GM19043 (cell line): ENCODE measurements at regions not wholly inside any gene's neighbourhood (a gene's known extent, or its start where the extent isn't known, plus 50 kb on each side); places are given as distances from the start of the nearest gene placed in this dataset.

Experiments
- ATAC-seq: cut with Tn5 transposase; IDR thresholded peaks from one replicate; pipeline ENCODE4 v1.9.1; 2021; ENCODE audit warnings: low read depth; ENCODE audit not compliant: unreplicated experiment

- ATAC-seq: no peak
Measured at GRCh38 chr10:53749439-53749838, 976.9 kb upstream of the MBL2 start.

GRCh38 chr10:53748319-53748718 is 975.7 kb upstream of the MBL2 start:
- ATAC-seq: no peak

GRCh38 chr10:53744746-53745145 is 972.2 kb upstream of the MBL2 start:
- ATAC-seq: no peak

DNA sequence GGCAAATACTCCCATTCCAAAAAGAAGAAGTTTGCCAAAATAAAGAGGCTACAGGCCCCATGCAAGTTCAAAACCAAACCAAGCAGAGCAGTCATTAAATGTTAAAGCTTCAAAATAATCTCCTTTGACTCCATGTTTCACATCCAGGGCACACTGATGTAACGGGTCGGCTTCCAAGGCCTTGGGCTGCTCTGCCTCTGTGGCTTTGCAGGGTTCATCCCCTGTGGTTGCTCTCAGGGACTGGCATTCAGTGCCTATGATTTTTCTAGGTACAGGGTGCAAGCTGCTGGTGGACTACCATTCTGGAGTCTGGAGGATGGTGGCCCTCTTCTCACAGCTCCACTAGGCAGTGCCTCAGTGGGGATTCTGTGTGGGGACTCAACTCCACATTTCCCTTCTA is 971.6 kb upstream of the MBL2 start:
- no peak for ATAC-seq

DNA sequence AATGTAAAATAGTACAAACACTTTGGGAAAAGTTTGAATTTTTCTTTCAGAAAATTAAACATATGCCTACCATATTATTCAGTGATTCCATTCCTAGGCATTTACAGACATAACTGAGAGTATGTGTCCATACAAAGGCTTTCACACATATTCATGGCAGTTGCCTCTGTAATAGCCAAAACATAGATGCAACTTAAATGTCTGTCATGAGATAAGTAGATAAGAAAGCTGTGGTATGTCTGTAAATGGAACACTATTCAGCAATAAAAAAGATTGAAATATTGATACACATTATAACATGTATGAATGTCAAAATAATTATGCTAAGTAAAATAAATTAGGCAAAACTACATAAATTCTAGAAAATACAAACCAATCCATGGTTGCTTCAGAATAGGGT is 964.5 kb upstream of the MBL2 start:
- ATAC-seq: no peak

DNA sequence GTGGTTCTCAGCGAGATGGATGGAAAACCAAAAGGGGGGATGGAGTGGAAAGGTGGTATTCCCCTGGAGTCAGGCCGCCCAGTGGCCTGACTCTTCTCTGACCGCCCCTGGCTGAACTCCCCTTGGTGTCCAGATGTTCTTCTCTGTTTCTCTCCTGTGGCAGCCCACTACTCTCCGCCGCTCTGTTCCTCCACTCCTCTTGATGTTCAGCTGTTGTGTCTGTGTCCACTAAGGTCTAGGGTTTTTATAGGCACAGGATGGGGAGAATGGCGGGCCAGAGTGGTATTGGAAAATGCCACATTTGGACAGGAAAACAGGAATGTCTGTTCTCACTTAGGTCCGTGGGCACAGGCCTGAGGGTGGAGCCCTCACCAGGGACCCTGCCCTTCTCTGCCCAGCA is 954.3 kb upstream of the MBL2 start:
- ATAC-seq: no peak

DNA sequence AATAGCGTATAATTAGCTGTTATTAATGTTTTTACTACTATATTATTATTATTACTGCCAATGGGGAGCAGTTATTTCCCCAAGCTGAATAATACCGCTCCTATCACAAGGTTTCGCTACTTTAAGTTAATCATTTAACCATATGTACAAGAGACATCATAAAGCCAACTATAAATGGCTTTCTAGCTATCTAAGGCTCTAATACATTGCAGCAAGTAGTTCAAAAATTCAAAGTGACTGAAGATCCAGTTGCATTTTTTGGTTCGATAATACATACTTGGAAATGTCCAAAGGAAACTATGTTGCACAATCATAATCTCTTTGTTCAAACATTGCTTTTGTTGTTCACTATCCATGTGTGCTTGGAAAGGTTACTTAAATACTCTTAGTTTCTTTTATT is 952.0 kb upstream of the MBL2 start:
- ATAC-seq: no peak

GRCh38 chr10:53719658-53720057 is 947.1 kb upstream of the MBL2 start:
- no peak for ATAC-seq

GRCh38 chr10:53716156-53716555 is 943.6 kb upstream of the MBL2 start:
- no peak for ATAC-seq

DNA sequence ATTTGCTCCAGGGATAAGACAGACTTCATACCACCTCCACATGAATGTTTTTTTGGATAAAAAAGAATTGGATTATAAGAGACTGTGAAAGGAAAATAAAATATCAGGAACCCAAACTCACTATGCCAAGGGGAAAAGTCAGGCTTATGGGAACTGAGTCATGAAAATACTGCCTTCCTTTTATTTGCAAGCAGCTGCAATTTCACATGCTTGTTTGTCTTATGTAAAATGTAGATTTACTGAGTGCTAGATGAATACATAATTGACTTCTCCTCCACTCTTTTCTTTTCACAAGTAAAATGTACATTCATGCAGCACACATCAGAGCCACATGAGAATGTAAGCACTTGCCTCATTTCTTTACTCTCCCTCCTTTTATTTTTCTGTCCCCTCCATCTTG is 940.8 kb upstream of the MBL2 start:
- no peak for ATAC-seq

DNA sequence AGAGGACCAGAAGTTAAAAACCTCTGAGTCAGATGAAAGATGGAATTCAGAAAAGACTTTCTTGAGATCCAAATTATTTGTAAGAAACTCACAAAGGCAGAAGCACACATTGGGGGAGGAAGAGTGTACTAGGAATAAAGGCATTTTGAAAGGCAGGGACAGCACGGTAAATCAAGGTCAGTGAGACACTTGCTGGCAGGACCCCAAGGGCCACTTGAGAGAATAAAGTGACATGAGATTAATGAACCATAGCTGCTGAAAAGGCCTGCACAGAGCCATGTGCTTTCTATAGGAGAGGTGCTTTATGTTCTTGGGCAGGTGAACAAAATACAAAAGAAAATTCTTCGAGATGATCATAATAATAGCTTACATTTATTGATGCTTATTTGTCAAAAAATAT is 929.9 kb upstream of the MBL2 start:
- ATAC-seq: no peak

DNA sequence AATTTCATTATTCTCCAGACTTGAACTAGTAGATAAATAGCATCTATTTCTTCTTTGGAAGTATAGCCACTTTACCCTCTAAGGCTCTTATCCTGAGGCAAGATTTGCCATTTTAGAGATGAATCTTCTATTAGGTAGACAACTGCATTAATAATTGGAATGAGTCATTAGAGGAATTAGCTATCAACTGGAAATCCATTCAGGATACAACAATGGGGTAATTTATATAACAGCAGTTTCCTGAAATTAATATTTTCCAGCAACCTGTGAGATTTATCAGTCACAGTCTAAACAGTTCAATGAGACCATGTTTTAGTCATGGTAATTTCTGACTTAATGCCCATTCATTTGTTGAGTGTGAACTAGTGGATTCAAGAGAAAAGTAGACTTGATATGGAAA is 928.6 kb upstream of the MBL2 start:
- no peak for ATAC-seq

DNA sequence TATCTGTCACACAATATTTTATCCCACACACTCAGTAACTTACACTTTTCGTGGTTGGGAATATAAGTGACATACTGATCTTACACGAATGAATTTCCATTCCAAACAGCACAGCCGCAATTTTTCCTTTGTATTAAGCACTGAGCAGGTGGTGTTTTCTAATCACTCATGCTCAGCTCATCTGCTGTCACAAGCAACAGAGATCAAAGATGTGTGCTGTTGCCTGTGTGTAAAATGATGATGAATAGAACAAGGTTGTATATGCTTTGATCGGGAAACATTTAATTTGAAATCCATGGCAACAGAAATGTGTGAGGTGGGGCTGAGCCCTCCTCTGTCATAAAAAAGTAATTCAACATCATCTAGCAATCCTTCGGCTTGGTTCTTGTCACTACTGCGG is 927.7 kb upstream of the MBL2 start:
- no peak for ATAC-seq

DNA sequence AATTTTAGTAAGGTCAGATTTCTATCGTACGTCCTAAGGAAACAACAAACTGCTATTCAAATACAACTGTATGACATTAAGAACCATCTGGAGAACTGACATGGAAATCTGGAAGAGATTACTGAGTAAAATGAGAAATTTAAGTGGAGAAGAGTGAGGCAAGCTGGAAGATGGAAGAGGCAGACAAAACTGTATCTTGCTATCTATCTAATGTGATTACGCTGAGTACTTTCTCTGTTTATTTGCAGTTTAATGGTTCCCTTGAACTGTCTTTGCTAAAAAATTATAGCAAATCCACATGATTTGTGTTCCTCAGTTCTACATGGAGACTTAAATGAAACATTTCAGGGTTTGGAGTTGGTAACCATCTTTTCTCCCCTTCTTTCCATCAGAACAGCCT is 927.1 kb upstream of the MBL2 start:
- ATAC-seq: no peak

DNA sequence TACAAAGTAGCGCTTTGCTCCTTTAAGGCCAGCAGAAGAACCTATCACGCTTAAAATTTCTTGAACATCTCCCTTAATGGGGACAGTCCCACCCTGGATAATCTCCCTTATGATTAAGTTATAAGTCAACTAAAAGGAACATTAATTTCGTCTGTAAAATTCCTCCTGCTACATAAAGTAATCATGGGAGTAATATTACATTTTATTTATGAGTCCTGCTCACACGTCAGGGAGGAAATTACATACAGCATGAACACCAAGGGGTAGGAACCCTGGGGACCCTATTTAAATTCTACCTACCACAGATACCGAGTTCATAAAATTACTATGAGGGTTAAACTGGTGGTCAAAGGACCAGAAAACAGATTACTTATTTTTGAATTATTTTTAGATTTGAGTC is 926.6 kb upstream of the MBL2 start:
- ATAC-seq: no peak

DNA sequence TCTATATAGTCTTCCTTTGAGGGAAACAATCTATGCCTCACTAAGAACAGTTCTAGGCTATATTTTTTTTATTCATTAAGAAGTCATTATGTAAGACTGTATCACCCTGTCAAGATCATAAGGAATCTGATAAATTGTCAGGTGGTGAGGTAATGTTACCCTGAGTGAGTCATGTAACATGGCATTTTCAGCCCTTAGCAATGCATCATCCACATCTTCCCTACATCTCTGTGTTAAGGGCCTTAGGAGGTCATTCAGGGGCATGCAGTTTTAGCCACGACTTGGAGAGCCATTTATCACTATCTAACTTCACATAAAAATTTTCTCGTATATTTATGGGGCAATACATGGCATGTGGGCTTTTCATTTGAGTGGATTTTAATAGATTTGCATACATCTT is 924.5 kb upstream of the MBL2 start:
- ATAC-seq: no peak

- ATAC-seq: no peak
Measured at GRCh38 chr10:53690524-53691240, 918.1 kb upstream of the MBL2 start.

GRCh38 chr10:53687800-53688199 is 915.2 kb upstream of the MBL2 start:
- ATAC-seq: no peak

- ATAC-seq: no peak
Measured at GRCh38 chr10:53682885-53683284, 910.3 kb upstream of the MBL2 start.

DNA sequence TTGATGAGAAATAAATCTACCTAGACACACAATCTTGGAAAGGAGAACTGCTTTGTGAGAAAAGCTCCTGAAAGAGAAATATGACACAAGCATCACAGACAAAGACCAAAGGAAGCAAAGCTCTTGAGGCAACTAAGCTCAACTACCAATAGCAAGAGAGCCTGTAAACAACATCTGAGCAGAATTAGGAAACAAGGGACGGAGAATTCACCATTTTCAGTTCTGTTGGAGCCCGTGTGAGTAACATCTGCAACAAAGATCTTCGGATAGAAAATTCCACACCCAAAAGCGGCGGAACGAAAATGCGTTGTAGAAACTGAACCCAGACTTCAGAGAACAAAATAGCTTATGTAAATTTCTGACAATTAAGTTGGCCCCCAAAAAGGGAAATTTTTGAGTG is 909.9 kb upstream of the MBL2 start:
- no peak for ATAC-seq

DNA sequence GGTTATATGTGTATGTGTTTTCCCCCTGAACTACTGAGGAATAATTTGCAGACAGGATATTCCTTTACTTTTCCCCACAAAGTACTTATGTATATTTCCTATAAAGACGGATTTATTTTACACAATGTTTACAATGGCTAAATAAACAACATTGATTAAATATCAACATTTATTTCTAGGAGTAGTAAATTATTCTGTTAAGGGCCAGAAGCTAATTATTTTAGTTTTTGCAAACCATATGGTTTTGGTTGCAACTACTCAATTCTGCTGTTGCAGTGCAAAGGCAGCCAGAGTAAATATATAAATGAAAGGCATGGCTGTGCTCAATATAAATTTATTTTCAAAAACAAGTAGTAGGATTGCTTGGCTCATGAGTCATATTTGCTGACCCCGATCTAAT is 907.1 kb upstream of the MBL2 start:
- no peak for ATAC-seq

DNA sequence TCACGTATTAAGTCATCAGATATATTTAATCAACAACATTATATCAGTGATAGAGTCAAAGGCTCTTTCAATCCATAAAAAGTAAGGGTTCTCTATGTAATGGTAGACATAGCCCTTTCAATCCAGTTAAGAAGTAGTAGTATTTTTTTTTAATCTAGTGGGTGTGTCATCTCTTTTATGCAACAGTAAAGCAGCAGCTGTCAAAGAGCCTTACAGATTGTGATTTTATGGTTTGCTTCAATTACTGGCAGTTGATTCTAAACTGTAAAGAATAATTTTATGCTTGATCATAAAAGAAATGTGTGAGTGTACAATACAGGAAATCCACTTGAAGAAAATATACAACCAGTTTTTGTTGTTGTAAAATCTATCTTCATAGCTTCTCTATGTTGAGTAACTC is 902.6 kb upstream of the MBL2 start:
- ATAC-seq: no peak

- no peak for ATAC-seq
Measured at GRCh38 chr10:53667063-53667462, 894.5 kb upstream of the MBL2 start.
